ENCODE measurements at regions not wholly inside any gene's neighbourhood (a gene's known extent, or its start where the extent isn't known, plus 50 kb on each side); places are given as distances from the start of the nearest gene placed in this dataset.

- no peak for TF ChIP-seq CTCF (conservative IDR thresholded peaks at IDR 0.05; ENCODE audit: low read depth in 2 of 2)
- no peak for TF ChIP-seq ZNF331 (CRISPR knock-in tag; IDR thresholded peaks at IDR 0.05; ENCODE audit: low read depth)
- TF ChIP-seq, protein P1, sequence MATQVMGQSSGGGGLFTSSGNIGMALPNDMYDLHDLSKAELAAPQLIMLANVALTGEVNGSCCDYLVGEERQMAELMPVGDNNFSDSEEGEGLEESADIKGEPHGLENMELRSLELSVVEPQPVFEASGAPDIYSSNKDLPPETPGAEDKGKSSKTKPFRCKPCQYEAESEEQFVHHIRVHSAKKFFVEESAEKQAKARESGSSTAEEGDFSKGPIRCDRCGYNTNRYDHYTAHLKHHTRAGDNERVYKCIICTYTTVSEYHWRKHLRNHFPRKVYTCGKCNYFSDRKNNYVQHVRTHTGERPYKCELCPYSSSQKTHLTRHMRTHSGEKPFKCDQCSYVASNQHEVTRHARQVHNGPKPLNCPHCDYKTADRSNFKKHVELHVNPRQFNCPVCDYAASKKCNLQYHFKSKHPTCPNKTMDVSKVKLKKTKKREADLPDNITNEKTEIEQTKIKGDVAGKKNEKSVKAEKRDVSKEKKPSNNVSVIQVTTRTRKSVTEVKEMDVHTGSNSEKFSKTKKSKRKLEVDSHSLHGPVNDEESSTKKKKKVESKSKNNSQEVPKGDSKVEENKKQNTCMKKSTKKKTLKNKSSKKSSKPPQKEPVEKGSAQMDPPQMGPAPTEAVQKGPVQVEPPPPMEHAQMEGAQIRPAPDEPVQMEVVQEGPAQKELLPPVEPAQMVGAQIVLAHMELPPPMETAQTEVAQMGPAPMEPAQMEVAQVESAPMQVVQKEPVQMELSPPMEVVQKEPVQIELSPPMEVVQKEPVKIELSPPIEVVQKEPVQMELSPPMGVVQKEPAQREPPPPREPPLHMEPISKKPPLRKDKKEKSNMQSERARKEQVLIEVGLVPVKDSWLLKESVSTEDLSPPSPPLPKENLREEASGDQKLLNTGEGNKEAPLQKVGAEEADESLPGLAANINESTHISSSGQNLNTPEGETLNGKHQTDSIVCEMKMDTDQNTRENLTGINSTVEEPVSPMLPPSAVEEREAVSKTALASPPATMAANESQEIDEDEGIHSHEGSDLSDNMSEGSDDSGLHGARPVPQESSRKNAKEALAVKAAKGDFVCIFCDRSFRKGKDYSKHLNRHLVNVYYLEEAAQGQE (IDR thresholded peaks at IDR 0.05; ENCODE audit: unreplicated experiment): no peak
- TF ChIP-seq, protein P2, sequence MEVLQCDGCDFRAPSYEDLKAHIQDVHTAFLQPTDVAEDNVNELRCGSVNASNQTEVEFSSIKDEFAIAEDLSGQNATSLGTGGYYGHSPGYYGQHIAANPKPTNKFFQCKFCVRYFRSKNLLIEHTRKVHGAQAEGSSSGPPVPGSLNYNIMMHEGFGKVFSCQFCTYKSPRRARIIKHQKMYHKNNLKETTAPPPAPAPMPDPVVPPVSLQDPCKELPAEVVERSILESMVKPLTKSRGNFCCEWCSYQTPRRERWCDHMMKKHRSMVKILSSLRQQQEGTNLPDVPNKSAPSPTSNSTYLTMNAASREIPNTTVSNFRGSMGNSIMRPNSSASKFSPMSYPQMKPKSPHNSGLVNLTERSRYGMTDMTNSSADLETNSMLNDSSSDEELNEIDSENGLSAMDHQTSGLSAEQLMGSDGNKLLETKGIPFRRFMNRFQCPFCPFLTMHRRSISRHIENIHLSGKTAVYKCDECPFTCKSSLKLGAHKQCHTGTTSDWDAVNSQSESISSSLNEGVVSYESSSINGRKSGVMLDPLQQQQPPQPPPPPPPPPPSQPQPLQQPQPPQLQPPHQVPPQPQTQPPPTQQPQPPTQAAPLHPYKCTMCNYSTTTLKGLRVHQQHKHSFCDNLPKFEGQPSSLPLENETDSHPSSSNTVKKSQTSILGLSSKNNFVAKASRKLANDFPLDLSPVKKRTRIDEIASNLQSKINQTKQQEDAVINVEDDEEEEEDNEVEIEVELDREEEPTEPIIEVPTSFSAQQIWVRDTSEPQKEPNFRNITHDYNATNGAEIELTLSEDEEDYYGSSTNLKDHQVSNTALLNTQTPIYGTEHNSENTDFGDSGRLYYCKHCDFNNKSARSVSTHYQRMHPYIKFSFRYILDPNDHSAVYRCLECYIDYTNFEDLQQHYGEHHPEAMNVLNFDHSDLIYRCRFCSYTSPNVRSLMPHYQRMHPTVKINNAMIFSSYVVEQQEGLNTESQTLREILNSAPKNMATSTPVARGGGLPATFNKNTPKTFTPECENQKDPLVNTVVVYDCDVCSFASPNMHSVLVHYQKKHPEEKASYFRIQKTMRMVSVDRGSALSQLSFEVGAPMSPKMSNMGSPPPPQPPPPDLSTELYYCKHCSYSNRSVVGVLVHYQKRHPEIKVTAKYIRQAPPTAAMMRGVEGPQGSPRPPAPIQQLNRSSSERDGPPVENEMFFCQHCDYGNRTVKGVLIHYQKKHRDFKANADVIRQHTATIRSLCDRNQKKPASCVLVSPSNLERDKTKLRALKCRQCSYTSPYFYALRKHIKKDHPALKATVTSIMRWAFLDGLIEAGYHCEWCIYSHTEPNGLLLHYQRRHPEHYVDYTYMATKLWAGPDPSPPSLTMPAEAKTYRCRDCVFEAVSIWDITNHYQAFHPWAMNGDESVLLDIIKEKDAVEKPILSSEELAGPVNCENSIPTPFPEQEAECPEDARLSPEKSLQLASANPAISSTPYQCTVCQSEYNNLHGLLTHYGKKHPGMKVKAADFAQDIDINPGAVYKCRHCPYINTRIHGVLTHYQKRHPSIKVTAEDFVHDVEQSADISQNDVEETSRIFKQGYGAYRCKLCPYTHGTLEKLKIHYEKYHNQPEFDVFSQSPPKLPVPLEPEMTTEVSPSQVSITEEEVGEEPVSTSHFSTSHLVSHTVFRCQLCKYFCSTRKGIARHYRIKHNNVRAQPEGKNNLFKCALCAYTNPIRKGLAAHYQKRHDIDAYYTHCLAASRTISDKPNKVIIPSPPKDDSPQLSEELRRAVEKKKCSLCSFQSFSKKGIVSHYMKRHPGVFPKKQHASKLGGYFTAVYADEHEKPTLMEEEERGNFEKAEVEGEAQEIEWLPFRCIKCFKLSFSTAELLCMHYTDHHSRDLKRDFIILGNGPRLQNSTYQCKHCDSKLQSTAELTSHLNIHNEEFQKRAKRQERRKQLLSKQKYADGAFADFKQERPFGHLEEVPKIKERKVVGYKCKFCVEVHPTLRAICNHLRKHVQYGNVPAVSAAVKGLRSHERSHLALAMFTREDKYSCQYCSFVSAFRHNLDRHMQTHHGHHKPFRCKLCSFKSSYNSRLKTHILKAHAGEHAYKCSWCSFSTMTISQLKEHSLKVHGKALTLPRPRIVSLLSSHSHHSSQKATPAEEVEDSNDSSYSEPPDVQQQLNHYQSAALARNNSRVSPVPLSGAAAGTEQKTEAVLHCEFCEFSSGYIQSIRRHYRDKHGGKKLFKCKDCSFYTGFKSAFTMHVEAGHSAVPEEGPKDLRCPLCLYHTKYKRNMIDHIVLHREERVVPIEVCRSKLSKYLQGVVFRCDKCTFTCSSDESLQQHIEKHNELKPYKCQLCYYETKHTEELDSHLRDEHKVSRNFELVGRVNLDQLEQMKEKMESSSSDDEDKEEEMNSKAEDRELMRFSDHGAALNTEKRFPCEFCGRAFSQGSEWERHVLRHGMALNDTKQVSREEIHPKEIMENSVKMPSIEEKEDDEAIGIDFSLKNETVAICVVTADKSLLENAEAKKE (CRISPR knock-in tag; IDR thresholded peaks at IDR 0.05): no peak
- no peak for TF ChIP-seq EZH2 (IDR thresholded peaks at IDR 0.05; ENCODE audit: low read depth, unreplicated experiment)
- TF ChIP-seq POLR2AphosphoS5 (IDR thresholded peaks at IDR 0.05; ENCODE audit: low read depth): no peak
- TF ChIP-seq, protein P3, sequence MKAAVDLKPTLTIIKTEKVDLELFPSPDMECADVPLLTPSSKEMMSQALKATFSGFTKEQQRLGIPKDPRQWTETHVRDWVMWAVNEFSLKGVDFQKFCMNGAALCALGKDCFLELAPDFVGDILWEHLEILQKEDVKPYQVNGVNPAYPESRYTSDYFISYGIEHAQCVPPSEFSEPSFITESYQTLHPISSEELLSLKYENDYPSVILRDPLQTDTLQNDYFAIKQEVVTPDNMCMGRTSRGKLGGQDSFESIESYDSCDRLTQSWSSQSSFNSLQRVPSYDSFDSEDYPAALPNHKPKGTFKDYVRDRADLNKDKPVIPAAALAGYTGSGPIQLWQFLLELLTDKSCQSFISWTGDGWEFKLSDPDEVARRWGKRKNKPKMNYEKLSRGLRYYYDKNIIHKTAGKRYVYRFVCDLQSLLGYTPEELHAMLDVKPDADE (IDR thresholded peaks at IDR 0.05): no peak
- no peak for TF ChIP-seq EZH2phosphoT487 (IDR thresholded peaks at IDR 0.05; ENCODE audit: unreplicated experiment)
These were observed 150.0 kb upstream of the FRMD6 start for GRCh38 chr14:51501746-51502145.
